RPMI7951 (cell line): ENCODE measurements at regions not wholly inside any gene's neighbourhood (a gene's known extent, or its start where the extent isn't known, plus 50 kb on each side); places are given as distances from the start of the nearest gene placed in this dataset.
"Not testable (repeated sequence)": the region's sequence is repeated elsewhere in the genome, so short reads cannot be mapped to it uniquely, and the experiment has no call there.

Source experiments
- DNase-seq: peaks from one replicate; pipeline ENCODE4 v3.0.0-alpha.2; 2012; ENCODE audit warnings: low read depth

DNA sequence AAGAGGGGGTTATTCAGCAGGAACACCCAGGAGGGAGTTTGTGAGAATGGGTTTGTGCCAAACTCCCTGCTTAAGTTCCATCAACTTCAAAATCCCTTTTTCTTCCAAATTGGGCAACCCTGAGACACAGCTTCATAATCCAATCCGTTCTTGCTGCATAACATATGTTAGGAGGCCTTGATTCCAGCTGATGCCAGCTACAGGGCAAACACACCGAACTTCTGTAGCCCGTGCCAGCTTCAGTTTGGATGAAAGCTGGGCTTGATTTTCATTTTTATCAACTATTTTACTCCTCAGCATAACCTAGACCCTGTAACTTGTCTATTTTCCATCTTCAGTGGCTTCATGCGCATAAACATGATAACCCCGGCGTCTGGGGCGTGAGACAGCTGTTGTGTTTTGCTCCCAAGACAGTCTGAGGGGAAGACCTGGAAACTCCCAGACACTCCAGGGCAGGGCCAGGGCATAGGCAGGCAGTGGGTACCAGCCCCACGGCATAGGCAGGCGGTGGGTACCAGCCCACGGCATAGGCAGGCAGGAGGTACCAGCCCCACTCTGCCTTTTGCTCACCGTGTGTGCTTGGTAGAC, 220.4 kb downstream of the C16orf95 start:
- no peak for DNase-seq

- no peak for DNase-seq
These were observed 218.8 kb downstream of the C16orf95 start for GRCh38 chr16:87098361-87098760.

DNA sequence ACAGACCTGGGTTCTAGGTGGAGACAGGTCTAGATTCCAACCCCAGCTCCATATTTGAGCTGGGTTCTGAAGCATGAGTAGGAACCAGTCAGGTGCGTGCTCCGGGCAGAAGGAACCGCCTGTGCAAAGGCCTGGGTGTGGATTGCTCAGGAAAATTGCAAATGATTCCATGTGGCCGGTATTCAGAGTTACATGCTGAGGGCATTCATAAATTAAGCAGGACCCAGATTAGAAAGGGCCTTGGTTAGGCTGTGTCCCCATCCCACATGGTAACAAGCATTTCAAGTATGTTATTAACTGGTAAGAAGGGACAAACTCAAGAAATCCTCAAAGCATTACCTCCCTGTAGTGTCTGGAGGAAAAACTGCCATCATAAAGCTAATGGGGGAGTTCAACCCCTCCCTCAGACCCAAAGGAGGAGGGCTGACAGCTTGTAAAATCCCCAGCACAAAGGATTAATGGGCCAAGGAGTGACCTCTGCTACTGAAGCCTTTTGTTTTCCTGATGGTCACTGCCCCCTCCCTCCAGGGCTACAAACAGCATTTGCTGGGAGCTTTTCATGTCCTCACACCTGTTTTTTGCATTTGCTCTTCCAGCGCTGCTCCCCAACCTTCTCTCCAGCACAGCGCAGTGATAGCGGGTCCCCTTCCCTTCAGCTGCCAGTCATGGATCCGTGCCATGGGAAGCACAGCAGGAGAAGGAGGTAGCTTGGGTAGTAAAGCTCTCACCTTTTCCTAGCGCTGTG, 218.0 kb downstream of the C16orf95 start:
- no peak for DNase-seq

DNA sequence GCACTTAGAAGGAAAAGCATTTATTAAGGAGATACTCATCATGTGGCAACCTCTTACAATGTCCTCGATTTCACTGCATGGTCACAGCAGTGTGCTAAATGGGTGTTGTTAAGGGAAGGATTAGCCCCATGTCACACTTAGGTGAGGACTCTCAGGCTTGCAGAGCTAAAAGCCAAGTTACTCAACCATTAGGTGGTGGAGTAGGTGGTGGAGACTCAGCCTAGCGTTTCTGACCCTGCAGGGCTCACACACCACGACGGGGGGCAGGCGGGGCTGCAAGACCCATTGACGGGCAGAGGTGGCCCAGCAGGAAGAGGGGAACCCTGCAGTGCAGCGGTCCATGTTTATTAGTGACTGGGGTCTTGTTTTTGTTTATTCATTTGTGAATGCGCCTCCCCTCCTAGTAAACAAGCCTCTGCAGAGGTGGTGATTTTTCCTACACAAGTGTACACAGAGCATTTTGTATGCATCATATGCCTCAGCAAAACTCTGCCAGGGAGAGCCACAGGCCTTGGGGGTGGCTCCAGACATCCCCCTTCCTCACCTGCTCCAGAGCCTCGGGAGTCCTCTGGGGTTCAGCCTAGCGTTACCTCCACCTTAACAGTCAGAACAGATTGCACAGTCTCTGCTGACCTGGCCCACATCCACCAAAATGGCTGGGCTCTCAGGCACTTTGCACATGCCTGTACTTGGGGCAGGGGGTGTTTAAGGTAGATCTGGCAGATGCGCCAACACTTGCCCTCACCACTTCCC, 216.7 kb downstream of the C16orf95 start:
- DNase-seq: no peak

GRCh38 chr16:87101903-87102302, 215.3 kb downstream of the C16orf95 start:
- DNase-seq: peak; percentile 46

DNA sequence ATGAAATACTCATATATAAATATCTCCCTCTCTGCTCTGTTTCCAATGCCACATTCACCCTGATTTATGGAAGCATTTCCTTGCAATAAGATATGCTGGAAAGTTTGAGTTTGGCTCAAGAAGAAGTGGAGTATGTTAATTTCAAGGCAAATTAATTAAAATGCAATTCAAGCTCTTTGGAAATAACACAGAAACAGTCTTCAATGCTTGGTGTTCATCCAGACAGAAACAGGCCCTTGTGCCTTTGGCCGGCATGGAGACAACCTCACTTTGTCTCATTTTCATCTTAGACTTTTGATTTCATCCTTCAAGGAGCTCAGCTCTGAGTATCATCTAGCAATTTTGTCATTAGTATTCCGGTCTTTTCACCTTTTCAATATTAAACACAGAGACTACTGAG, 210.0 kb downstream of the C16orf95 start:
- no peak for DNase-seq

- no peak for DNase-seq
These were observed 208.9 kb downstream of the C16orf95 start for GRCh38 chr16:87108278-87108677.

DNA sequence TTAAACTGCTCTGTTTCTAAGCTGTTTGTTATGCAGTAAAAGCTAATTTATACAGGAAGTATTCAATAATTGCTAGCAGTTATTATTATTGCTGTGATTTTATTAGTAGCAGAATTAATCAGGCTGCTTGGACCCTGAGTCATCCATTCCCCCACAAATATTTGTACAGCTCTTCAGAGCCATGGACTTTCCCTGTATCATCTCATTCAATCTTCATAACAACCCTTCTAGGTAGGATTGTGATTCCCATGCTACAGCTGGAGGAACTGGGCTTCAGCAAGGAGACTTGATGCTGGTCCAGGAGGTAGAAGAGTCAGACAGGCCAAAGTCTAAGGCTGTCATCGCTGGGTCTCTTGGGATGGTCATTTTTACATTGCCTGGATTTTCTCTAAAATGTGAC, 208.3 kb downstream of the C16orf95 start:
- DNase-seq: no peak

- DNase-seq: no peak
These were observed 202.4 kb downstream of the C16orf95 start for GRCh38 chr16:87114832-87115231.

- DNase-seq: no peak
These were observed 201.5 kb downstream of the C16orf95 start for GRCh38 chr16:87115646-87116045.

- DNase-seq: no peak
These were observed 199.3 kb downstream of the C16orf95 start for GRCh38 chr16:87117936-87118335.

GRCh38 chr16:87119168-87119567, 198.0 kb downstream of the C16orf95 start:
- DNase-seq: no peak

DNA sequence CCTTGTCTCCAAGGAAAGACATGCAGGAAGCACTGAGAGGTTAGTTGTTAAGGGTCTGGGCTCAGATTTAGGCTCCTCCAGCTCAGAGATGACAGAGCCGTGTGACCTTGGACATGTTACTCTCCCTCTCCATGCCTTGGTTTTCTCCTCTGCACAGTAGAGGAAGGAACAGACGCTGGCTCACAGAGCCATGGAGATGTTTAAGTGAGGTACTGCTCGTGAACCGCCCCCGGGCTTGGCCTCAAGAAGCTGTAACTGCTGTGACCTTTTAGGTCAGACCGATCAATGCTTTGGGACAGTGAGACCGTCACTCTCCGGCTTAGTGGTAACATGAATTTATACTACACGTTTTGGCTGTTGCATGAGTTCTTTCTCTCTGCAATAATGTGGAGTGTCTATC, 197.4 kb downstream of the C16orf95 start:
- DNase-seq: no peak

- no peak for DNase-seq
These were observed 195.4 kb downstream of the C16orf95 start for GRCh38 chr16:87121816-87122215.

- DNase-seq: peak; percentile 76
These were observed 193.7 kb downstream of the C16orf95 start for GRCh38 chr16:87123356-87124001.

- not testable (repeated sequence) for DNase-seq
These were observed 192.8 kb downstream of the C16orf95 start for GRCh38 chr16:87124405-87124804.

GRCh38 chr16:87125206-87126155, 191.7 kb downstream of the C16orf95 start:
- peak; percentile 27 for DNase-seq

- DNase-seq: no peak
These were observed 190.7 kb downstream of the C16orf95 start for GRCh38 chr16:87126403-87127025.

DNA sequence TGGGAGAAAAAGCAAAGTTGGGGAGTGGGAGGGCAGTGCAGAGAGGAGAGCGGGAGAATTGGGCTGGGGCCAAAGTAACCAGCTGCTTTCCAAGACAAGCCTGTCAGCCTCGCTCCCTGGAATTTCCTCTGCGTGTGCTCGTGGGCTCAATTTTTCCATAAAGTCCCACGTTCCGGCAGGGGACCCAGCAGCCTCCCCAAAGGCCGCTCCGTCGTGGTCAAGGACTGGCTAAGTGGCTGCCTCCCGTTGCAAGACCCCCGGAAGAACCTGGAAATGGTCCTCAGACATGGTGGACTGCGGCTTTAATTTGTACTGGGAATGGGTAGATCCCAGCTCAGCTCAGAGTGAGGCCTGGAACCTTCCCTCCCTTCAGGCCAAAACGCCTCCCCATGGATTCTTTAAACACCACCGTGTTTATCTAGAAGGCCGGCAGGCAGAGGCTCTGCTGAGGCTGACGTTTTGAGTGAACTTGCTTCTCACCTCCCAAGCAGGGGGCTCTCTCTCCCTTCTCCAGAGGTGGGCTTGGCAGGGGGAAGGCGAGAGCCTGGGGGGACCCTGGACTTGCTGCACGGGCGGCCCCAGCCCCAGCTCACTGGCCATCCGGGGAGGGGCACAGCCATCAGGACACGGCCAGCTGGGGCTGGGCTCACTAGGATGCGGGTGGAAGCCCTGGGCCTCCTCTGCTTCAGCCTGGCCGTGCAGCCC, 190.0 kb downstream of the C16orf95 start:
- DNase-seq: peak; percentile 35

DNA sequence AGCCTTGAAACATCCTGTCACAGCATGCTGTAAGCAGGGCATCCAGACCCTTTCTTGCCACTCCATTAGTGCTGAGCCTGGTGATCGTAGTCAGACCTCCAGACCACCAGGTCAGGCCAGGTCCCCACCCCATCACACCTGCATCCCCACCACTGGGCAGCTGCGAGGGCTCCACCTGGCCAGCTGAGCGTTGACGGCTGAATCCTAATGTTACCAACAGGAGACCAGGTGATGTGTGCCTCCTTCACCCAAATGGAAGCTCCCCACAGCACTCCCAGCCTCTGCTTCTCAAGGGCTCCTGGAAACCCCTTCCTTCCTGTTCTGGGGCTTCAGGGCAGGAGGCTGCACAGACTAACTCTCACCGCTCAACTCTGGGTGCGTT, 189.4 kb downstream of the C16orf95 start:
- no peak for DNase-seq
